ENCODE measurements at regions not wholly inside any gene's neighbourhood (a gene's known extent, or its start where the extent isn't known, plus 50 kb on each side); places are given as distances from the start of the nearest gene placed in this dataset.

- TF ChIP-seq USF2 (IDR thresholded peaks at IDR 0.05; ENCODE audit: borderline replicate concordance, low read depth, low read length) (no peak), POLR2AphosphoS5 (IDR thresholded peaks at IDR 0.05; ENCODE audit: low read depth, low read length) (no peak), YY1 (IDR thresholded peaks at IDR 0.05; ENCODE audit: low read depth) (no peak), TAF1 (IDR thresholded peaks at IDR 0.05; ENCODE audit: borderline replicate concordance, low read depth, low read length) (no peak), FOXM1 (IDR thresholded peaks at IDR 0.05; ENCODE audit: low read depth) (no peak), SMC3 (IDR thresholded peaks at IDR 0.05; ENCODE audit: low read depth, low read length) (no peak), EP300 (IDR thresholded peaks at IDR 0.05; ENCODE audit: borderline replicate concordance in 1 of 2, low read depth in 1 of 2, low read length in 1 of 2) (no peak), MAX (IDR thresholded peaks at IDR 0.05; ENCODE audit: low read depth) (no peak), MXI1 (IDR thresholded peaks at IDR 0.05; ENCODE audit: low read depth, low read length) (no peak), RCOR1 (IDR thresholded peaks at IDR 0.05; ENCODE audit: low read length) (no peak), RFX5 (IDR thresholded peaks at IDR 0.05; ENCODE audit: low read length) (no peak), GATA2 (CRISPR knock-in tag; IDR thresholded peaks at IDR 0.05) (no peak)
- TF ChIP-seq, protein P1, sequence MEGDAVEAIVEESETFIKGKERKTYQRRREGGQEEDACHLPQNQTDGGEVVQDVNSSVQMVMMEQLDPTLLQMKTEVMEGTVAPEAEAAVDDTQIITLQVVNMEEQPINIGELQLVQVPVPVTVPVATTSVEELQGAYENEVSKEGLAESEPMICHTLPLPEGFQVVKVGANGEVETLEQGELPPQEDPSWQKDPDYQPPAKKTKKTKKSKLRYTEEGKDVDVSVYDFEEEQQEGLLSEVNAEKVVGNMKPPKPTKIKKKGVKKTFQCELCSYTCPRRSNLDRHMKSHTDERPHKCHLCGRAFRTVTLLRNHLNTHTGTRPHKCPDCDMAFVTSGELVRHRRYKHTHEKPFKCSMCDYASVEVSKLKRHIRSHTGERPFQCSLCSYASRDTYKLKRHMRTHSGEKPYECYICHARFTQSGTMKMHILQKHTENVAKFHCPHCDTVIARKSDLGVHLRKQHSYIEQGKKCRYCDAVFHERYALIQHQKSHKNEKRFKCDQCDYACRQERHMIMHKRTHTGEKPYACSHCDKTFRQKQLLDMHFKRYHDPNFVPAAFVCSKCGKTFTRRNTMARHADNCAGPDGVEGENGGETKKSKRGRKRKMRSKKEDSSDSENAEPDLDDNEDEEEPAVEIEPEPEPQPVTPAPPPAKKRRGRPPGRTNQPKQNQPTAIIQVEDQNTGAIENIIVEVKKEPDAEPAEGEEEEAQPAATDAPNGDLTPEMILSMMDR (IDR thresholded peaks at IDR 0.05) = no peak
- TF ChIP-seq, protein P2, sequence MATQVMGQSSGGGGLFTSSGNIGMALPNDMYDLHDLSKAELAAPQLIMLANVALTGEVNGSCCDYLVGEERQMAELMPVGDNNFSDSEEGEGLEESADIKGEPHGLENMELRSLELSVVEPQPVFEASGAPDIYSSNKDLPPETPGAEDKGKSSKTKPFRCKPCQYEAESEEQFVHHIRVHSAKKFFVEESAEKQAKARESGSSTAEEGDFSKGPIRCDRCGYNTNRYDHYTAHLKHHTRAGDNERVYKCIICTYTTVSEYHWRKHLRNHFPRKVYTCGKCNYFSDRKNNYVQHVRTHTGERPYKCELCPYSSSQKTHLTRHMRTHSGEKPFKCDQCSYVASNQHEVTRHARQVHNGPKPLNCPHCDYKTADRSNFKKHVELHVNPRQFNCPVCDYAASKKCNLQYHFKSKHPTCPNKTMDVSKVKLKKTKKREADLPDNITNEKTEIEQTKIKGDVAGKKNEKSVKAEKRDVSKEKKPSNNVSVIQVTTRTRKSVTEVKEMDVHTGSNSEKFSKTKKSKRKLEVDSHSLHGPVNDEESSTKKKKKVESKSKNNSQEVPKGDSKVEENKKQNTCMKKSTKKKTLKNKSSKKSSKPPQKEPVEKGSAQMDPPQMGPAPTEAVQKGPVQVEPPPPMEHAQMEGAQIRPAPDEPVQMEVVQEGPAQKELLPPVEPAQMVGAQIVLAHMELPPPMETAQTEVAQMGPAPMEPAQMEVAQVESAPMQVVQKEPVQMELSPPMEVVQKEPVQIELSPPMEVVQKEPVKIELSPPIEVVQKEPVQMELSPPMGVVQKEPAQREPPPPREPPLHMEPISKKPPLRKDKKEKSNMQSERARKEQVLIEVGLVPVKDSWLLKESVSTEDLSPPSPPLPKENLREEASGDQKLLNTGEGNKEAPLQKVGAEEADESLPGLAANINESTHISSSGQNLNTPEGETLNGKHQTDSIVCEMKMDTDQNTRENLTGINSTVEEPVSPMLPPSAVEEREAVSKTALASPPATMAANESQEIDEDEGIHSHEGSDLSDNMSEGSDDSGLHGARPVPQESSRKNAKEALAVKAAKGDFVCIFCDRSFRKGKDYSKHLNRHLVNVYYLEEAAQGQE (IDR thresholded peaks at IDR 0.05; ENCODE audit: low read depth, low read length) = no peak
Measured at GRCh38 chr18:45241271-45241670, 374.0 kb upstream of the SLC14A2 start.

Measured in SK-N-SH (cell line).